ENCODE measurements at regions not wholly inside any gene's neighbourhood (a gene's known extent, or its start where the extent isn't known, plus 50 kb on each side); places are given as distances from the start of the nearest gene placed in this dataset.
A peak's percentile ranks its signal among the peaks of the same experiment; 100 is the strongest.

- ChIA-PET POLR2A (ENCODE audit: unreplicated experiment) (interaction anchor here (0.7 kb wide), 1 partner anchor 1580 kb away, joined by 18 read pairs; no protein-coding TSS in a partner anchor), CTCF (no interaction called here)
- no peaks in the 10 kb centered on the region for H3K9me3 ChIP-seq (ENCODE audit: insufficient read depth, low read depth)
- no peaks in the 10 kb centered on the region for H3K27me3 ChIP-seq (ENCODE audit: insufficient read depth, low read depth)
- no peak for DNase-seq
- H3K27ac ChIP-seq = no peak overlapping the region
- TF ChIP-seq EZH2 (IDR thresholded peaks at IDR 0.05; ENCODE audit: low read depth) (no peak), CTCF (conservative IDR thresholded peaks at IDR 0.05) (no peak)
- intact Hi-C loops (cut with micrococcal nuclease; ENCODE audit: unreplicated experiment) = no loop called here
- H3K36me3 ChIP-seq (ENCODE audit: low read depth) = no peaks in the 10 kb centered on the region
- BruUV-seq (replicated peaks) = no TSS peak
- no peaks in the 10 kb centered on the region for H3F3A ChIP-seq (ENCODE audit: insufficient read depth, low read depth)
- no peaks in the 10 kb centered on the region for H3K9me2 ChIP-seq (ENCODE audit: insufficient read depth)
- no peaks in the 10 kb centered on the region for H4K20me1 ChIP-seq (ENCODE audit: insufficient read depth)
- H3K4me2 ChIP-seq = no peak overlapping the region
- H3K4me3 ChIP-seq = no peak overlapping the region
- no peak overlapping the region for H2AFZ ChIP-seq
- H3K4me1 ChIP-seq (replicated peaks; ENCODE audit: insufficient read depth) = no peaks in the 10 kb centered on the region
- H3K79me2 ChIP-seq (ENCODE audit: low read depth) = no peaks in the 10 kb centered on the region
Observed at GRCh38 chr4:134337574-134337973, 136.0 kb upstream of the PABPC4L start.

- intact Hi-C loops (cut with micrococcal nuclease; ENCODE audit: unreplicated experiment) = no loop called here
Observed at GRCh38 chr4:134328741-134329140, 127.2 kb upstream of the PABPC4L start.

GRCh38 chr4:134327274-134328122, 125.9 kb upstream of the PABPC4L start:
- H3K4me3 ChIP-seq = no peak overlapping the region
- H3K9me2 ChIP-seq (ENCODE audit: insufficient read depth) = no peaks in the 10 kb centered on the region
- no peak overlapping the region for H2AFZ ChIP-seq
- H3K79me2 ChIP-seq (ENCODE audit: low read depth) = no peaks in the 10 kb centered on the region
- TF ChIP-seq CTCF (conservative IDR thresholded peaks at IDR 0.05) (no peak), EZH2 (IDR thresholded peaks at IDR 0.05; ENCODE audit: low read depth) (no peak)
- H3K36me3 ChIP-seq (ENCODE audit: low read depth) = no peaks in the 10 kb centered on the region
- H3K4me1 ChIP-seq (replicated peaks; ENCODE audit: insufficient read depth) = no peaks in the 10 kb centered on the region
- intact Hi-C loops (cut with micrococcal nuclease; ENCODE audit: unreplicated experiment) = no loop called here
- H3K27ac ChIP-seq = no peak overlapping the region
- DNase-seq = peak in 1 of 2 experiments; percentile 27
- H3K9me3 ChIP-seq (ENCODE audit: insufficient read depth, low read depth) = no peaks in the 10 kb centered on the region
- no peaks in the 10 kb centered on the region for H4K20me1 ChIP-seq (ENCODE audit: insufficient read depth)
- no peak overlapping the region for H3K4me2 ChIP-seq
- no peaks in the 10 kb centered on the region for H3K27me3 ChIP-seq (ENCODE audit: insufficient read depth, low read depth)
- ChIA-PET CTCF (no interaction called here), POLR2A (ENCODE audit: unreplicated experiment) (no interaction called here)
- H3F3A ChIP-seq (ENCODE audit: insufficient read depth, low read depth) = no peaks in the 10 kb centered on the region
- no TSS peak for BruUV-seq (replicated peaks)

More at GRCh38 chr4:134328741-134329140, 127.2 kb upstream of the PABPC4L start:
- Histone ChIP-seq H3K27ac (no peak overlapping the region), H3F3A (ENCODE audit: insufficient read depth, low read depth) (no peaks in the 10 kb centered on the region), H4K20me1 (ENCODE audit: insufficient read depth) (no peaks in the 10 kb centered on the region), H3K27me3 (ENCODE audit: insufficient read depth, low read depth) (no peaks in the 10 kb centered on the region), H3K79me2 (ENCODE audit: low read depth) (no peaks in the 10 kb centered on the region), H3K9me2 (ENCODE audit: insufficient read depth) (no peaks in the 10 kb centered on the region), H3K36me3 (ENCODE audit: low read depth) (no peaks in the 10 kb centered on the region), H3K4me1 (replicated peaks; ENCODE audit: insufficient read depth) (no peaks in the 10 kb centered on the region), H3K4me3 (no peak overlapping the region), H3K4me2 (no peak overlapping the region), H2AFZ (no peak overlapping the region), H3K9me3 (ENCODE audit: insufficient read depth, low read depth) (no peaks in the 10 kb centered on the region)
- TF ChIP-seq CTCF (conservative IDR thresholded peaks at IDR 0.05) = no peak
- TF ChIP-seq EZH2 (IDR thresholded peaks at IDR 0.05; ENCODE audit: low read depth) = no peak
- CTCF ChIA-PET = no interaction called here
- POLR2A ChIA-PET (ENCODE audit: unreplicated experiment) = no interaction called here
- DNase-seq = no peak
- no TSS peak for BruUV-seq (replicated peaks)
